Body of pancreas (tissue), 4 donors: ENCODE measurements at regions not wholly inside any gene's neighbourhood (a gene's known extent, or its start where the extent isn't known, plus 50 kb on each side); places are given as distances from the start of the nearest gene placed in this dataset.

Source experiments
- POLR2A ChIP-seq, 3 donors: fragments of 450-650 bp; IDR thresholded peaks; one replicate each; pipeline ENCODE4 v1.6.1; 2016; ENCODE audit warnings: antibody characterized with exemption in 3 of 3, mild to moderate bottlenecking in 2 of 3
- TF ChIP-seq, protein P1 (sequence below), 7 experiments: fragments of 450-650 bp in 4 of 7; fragments of 200-600 bp in 3 of 7; sonication (generic) in 3 of 7; IDR thresholded peaks; one replicate each; pipeline ENCODE4 v1.5.1; 2016 to 2019; ENCODE audit warnings: antibody characterized with exemption in 7 of 7

DNA sequence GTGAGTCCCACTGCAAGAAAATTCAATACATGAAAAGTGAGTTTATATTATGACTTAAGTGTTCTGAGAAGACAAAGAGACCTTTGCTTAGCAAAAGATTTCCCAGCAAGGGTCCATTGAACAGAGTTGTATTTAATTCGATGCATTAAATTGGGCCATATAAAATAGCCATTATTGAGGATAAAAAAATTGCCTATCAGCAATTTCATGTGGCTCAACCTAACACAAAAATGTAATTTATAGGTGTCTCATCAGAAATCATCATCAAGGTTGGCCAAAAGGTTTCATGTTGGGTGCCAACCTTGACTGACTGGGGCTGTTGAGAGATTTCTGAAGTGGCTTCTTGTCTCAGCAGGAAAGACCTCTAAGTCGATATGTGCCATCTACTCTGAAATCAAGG lies 84.8 kb upstream of the TOX3 start:
- TF ChIP-seq POLR2A (IDR thresholded peaks at IDR 0.05) = no peak
- TF ChIP-seq, protein P1, sequence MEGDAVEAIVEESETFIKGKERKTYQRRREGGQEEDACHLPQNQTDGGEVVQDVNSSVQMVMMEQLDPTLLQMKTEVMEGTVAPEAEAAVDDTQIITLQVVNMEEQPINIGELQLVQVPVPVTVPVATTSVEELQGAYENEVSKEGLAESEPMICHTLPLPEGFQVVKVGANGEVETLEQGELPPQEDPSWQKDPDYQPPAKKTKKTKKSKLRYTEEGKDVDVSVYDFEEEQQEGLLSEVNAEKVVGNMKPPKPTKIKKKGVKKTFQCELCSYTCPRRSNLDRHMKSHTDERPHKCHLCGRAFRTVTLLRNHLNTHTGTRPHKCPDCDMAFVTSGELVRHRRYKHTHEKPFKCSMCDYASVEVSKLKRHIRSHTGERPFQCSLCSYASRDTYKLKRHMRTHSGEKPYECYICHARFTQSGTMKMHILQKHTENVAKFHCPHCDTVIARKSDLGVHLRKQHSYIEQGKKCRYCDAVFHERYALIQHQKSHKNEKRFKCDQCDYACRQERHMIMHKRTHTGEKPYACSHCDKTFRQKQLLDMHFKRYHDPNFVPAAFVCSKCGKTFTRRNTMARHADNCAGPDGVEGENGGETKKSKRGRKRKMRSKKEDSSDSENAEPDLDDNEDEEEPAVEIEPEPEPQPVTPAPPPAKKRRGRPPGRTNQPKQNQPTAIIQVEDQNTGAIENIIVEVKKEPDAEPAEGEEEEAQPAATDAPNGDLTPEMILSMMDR (IDR thresholded peaks at IDR 0.05) = no peak
